22Rv1 (cell line): ENCODE measurements at regions not wholly inside any gene's neighbourhood (a gene's known extent, or its start where the extent isn't known, plus 50 kb on each side); places are given as distances from the start of the nearest gene placed in this dataset.

ENCODE experiments used
- H3K27ac ChIP-seq: fragments of 450-650 bp; 2 replicates; pipeline ENCODE4 v1.5.1; 2017
- ZFX ChIP-seq: fragments of 450-650 bp; IDR thresholded peaks from 2 replicates; pipeline ENCODE4 v1.6.1; 2017; ENCODE audit warnings: antibody characterized with exemption, borderline replicate concordance
- TF ChIP-seq, protein P1 (sequence below): fragments of 450-650 bp; IDR thresholded peaks from 2 replicates; pipeline ENCODE4 v1.5.1; 2017; ENCODE audit warnings: mild to moderate bottlenecking

DNA sequence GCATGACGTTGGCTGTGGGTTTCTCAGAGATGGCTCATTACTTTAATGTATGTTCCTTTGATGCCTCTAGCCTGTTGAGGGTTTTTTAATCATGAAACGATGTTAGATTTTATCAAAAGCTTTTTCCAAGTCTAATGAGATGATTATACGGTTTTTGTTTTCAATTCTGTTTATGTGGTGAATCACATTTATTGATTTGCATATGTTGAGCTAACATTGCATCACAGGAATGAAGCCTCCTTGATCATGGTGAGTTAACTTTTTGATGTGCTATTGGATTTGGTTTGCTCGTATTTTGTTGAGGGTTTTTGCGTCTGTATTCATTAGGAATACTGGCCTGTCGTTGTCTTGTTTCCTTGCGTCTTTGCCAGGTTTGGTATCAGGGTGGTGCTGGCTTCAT is 52.3 kb upstream of the PTPN12 start:
- TF ChIP-seq, protein P1, sequence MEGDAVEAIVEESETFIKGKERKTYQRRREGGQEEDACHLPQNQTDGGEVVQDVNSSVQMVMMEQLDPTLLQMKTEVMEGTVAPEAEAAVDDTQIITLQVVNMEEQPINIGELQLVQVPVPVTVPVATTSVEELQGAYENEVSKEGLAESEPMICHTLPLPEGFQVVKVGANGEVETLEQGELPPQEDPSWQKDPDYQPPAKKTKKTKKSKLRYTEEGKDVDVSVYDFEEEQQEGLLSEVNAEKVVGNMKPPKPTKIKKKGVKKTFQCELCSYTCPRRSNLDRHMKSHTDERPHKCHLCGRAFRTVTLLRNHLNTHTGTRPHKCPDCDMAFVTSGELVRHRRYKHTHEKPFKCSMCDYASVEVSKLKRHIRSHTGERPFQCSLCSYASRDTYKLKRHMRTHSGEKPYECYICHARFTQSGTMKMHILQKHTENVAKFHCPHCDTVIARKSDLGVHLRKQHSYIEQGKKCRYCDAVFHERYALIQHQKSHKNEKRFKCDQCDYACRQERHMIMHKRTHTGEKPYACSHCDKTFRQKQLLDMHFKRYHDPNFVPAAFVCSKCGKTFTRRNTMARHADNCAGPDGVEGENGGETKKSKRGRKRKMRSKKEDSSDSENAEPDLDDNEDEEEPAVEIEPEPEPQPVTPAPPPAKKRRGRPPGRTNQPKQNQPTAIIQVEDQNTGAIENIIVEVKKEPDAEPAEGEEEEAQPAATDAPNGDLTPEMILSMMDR = no peak
- TF ChIP-seq ZFX = no peak
- H3K27ac ChIP-seq = no peak overlapping the region

GRCh38 chr7:77482015-77482414 is 55.1 kb upstream of the PTPN12 start:
- H3K27ac ChIP-seq = no peak overlapping the region
- TF ChIP-seq ZFX = no peak
- TF ChIP-seq, protein P1 = no peak

GRCh38 chr7:77481615-77482014 is 55.5 kb upstream of the PTPN12 start:
- no peak for TF ChIP-seq ZFX
- TF ChIP-seq, protein P1 = no peak
- no peak overlapping the region for H3K27ac ChIP-seq

DNA sequence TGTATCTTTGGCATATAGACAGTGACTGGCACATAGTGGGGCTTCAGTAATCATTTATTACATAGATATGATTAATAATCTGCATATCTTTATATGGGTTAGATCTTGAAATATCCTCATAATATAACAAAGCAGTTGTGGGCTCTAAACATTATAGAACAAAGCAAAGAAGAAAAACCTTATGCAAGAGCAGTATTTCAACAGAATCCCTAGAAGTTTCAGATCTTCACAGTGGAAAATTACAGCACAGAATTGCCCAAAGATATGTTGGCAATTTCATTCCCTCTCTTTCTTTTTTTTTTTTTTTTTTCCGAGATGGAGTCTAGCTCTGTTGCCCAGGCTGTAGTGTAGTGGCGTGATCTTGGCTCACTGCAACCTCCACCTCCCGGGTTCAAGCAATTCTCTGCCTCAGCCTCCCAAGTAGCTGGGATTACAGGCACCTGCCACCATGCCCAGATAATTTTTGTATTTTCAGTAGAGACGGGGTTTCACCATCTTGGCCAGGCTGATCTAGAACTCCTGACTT is 56.9 kb upstream of the PTPN12 start:
- peak overlapping the region; percentile 26; the same call in 1 of the 2 replicates for H3K27ac ChIP-seq

DNA sequence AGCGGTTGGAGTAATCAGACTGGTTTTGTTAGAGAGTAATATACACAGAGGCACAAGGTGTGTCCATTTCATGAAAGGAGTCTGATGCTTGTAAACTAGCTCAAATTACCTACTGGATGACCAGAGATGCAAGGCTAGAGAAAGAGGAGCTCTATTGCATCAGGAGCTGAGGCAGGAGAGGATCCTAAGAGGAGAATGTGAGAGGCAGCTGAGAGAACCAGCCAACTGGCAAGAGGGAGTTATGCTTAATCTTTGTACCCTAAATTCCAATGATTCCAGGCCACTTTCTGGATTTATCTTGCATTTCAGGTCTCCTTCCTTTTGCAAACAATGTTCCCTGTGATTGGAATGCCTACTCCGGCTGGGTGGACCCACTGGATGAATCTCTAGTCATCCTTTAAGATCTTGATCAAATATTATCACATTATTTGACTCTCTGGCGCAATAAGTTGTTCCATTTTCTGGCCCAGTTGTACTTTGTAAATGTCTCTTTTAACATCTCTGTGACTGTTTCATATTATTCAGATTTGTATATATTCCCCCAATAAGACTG is 57.5 kb upstream of the PTPN12 start:
- H3K27ac ChIP-seq = peak overlapping the region; percentile 26; the same call in 1 of the 2 replicates
- TF ChIP-seq, protein P1 = no peak
- TF ChIP-seq ZFX = no peak

GRCh38 chr7:77476871-77477270 is 60.2 kb upstream of the PTPN12 start:
- H3K27ac ChIP-seq = no peak overlapping the region
- no peak for TF ChIP-seq ZFX
- TF ChIP-seq, protein P1 = no peak

- no peak overlapping the region for H3K27ac ChIP-seq
These were observed 59.0 kb upstream of the GSAP start for GRCh38 chr7:77475181-77475580.

DNA sequence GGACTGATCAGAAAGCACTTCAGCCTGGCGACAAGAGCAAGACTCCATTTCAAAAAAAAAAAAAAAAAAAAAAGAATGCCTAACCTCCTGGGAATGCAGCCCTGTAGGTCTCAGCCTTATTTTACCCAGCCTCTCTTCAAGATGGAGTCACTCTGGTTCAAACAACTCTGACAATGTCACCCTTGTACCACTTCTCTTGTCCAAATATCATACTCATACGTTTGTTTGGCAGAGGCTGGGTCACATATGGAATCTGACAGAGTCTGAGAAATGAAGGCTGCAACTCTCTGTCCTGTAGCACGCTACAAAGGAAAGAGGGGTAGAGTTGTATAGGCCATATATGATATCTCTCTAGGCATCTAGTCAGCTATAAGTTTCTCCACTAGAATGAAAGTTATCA is 58.6 kb upstream of the GSAP start:
- TF ChIP-seq ZFX = no peak
- TF ChIP-seq, protein P1 = no peak
- H3K27ac ChIP-seq = no peak overlapping the region

More at GRCh38 chr7:77475181-77475580, 59.0 kb upstream of the GSAP start:
- TF ChIP-seq, protein P1 = no peak
- TF ChIP-seq ZFX = no peak
